ENCODE measurements at regions not wholly inside any gene's neighbourhood (a gene's known extent, or its start where the extent isn't known, plus 50 kb on each side); places are given as distances from the start of the nearest gene placed in this dataset.

DNA sequence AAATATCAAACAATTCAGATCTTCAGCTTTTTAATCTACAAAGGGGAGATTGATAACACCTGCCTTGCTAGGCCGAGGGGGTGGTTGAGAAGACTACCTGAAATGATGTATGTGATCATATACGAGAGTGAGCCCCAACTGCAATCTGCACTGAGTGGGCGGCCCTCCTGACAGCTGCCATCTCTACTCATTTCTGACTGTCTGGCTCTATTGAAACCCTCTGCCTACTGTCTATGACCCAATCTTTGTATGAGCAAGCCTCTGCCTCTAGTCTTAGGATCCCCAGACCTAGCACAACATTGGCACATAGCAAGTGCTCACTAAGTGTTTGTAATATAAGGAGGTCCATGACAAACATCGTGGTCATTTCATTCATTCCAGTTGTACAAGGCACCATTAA is 144.4 kb upstream of the NR2F2 start:
- Mint-ChIP-seq H3K4me3 (ENCODE audit: low read depth, unreplicated experiment) (no peak overlapping the region), H3K27me3 (ENCODE audit: unreplicated experiment) (no peaks in the 10 kb centered on the region), H3K4me1 (ENCODE audit: low read depth, unreplicated experiment) (peaks cover 46% of the 10 kb centered on the region), H3K9me3 (ENCODE audit: low read depth, unreplicated experiment) (peaks cover 3% of the 10 kb centered on the region), H3K27ac (ENCODE audit: unreplicated experiment) (no peak overlapping the region), H3K36me3 (ENCODE audit: insufficient read depth, unreplicated experiment) (no peaks in the 10 kb centered on the region)
- CTCF ChIA-PET = no interaction called here
- no peak for TF ChIP-seq CTCF (IDR thresholded peaks at IDR 0.05; ENCODE audit: unreplicated experiment)
- intact Hi-C loops (cut with micrococcal nuclease; ENCODE audit: unreplicated experiment) = no loop called here
- BruUV-seq (replicated peaks) = no TSS peak
- DNase-seq = no peak

GRCh38 chr15:96187341-96188305 is 142.9 kb upstream of the NR2F2 start:
- H3K27ac Mint-ChIP-seq (ENCODE audit: unreplicated experiment) = no peak overlapping the region
- BruUV-seq (replicated peaks) = no TSS peak
- DNase-seq = no peak
- H3K9me3 Mint-ChIP-seq (ENCODE audit: low read depth, unreplicated experiment) = peaks cover 3% of the 10 kb centered on the region
- no peak overlapping the region for H3K4me3 Mint-ChIP-seq (ENCODE audit: low read depth, unreplicated experiment)
- H3K36me3 Mint-ChIP-seq (ENCODE audit: insufficient read depth, unreplicated experiment) = no peaks in the 10 kb centered on the region
- TF ChIP-seq CTCF (IDR thresholded peaks at IDR 0.05; ENCODE audit: unreplicated experiment) = no peak
- intact Hi-C loops (cut with micrococcal nuclease; ENCODE audit: unreplicated experiment) = no loop called here
- CTCF ChIA-PET = interaction anchor here (0.5 to 0.7 kb wide), 2 partner anchors 70 to 434 kb away, joined by 4 to 5 read pairs; no protein-coding TSS in a partner anchor
- H3K27me3 Mint-ChIP-seq (ENCODE audit: unreplicated experiment) = no peaks in the 10 kb centered on the region
- peaks cover 39% of the 10 kb centered on the region for H3K4me1 Mint-ChIP-seq (ENCODE audit: low read depth, unreplicated experiment)

- H3K4me1 Mint-ChIP-seq (ENCODE audit: low read depth, unreplicated experiment) = no peaks in the 10 kb centered on the region
- no peaks in the 10 kb centered on the region for H3K27me3 Mint-ChIP-seq (ENCODE audit: unreplicated experiment)
- BruUV-seq (replicated peaks) = no TSS peak
- no peaks in the 10 kb centered on the region for H3K36me3 Mint-ChIP-seq (ENCODE audit: insufficient read depth, unreplicated experiment)
- no peak overlapping the region for H3K4me3 Mint-ChIP-seq (ENCODE audit: low read depth, unreplicated experiment)
- peaks cover 6% of the 10 kb centered on the region for H3K9me3 Mint-ChIP-seq (ENCODE audit: low read depth, unreplicated experiment)
- TF ChIP-seq CTCF (IDR thresholded peaks at IDR 0.05; ENCODE audit: unreplicated experiment) = no peak
- intact Hi-C loops (cut with micrococcal nuclease; ENCODE audit: unreplicated experiment) = no loop called here
- H3K27ac Mint-ChIP-seq (ENCODE audit: unreplicated experiment) = no peak overlapping the region
- CTCF ChIA-PET = interaction anchor here (0.7 kb wide), 1 partner anchor 262 kb away, joined by 3 read pairs; no protein-coding TSS in a partner anchor
- no peak for DNase-seq
These were observed 132.8 kb upstream of the NR2F2 start for GRCh38 chr15:96197721-96198120.

DNA sequence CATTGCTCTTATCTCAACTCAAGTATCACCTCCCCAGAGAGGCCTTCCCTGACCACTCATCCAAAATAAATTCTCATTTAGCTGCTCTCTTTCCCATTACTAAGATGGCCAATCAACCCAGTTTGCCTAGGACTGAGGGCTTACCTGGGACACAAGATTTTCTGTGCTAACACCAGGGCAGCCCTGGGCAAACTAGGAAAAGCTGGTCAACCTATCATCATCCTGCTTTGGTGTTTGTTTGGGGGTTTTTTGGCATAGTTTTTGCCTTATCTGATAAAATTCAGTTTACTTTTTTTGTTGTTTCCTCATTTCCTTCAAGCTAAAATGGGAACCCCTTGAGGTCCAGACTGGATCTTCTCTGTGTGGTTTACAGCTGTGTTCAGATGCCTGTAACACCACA is 131.4 kb upstream of the NR2F2 start:
- H3K27ac Mint-ChIP-seq (ENCODE audit: unreplicated experiment) = no peak overlapping the region
- no TSS peak for BruUV-seq (replicated peaks)

More for the DNA sequence above, 131.4 kb upstream of the NR2F2 start:
- no peaks in the 10 kb centered on the region for H3K27me3 Mint-ChIP-seq (ENCODE audit: unreplicated experiment)
- CTCF ChIA-PET = no interaction called here
- intact Hi-C loops (cut with micrococcal nuclease; ENCODE audit: unreplicated experiment) = no loop called here
- no peak for TF ChIP-seq CTCF (IDR thresholded peaks at IDR 0.05; ENCODE audit: unreplicated experiment)
- no peak for DNase-seq
- H3K36me3 Mint-ChIP-seq (ENCODE audit: insufficient read depth, unreplicated experiment) = no peaks in the 10 kb centered on the region
- H3K4me1 Mint-ChIP-seq (ENCODE audit: low read depth, unreplicated experiment) = no peaks in the 10 kb centered on the region
- H3K9me3 Mint-ChIP-seq (ENCODE audit: low read depth, unreplicated experiment) = peaks cover 6% of the 10 kb centered on the region
- no peak overlapping the region for H3K4me3 Mint-ChIP-seq (ENCODE audit: low read depth, unreplicated experiment)

Measured in Calu3 (cell line).